Endothelial cell (in vitro differentiated cells): ENCODE measurements at regions not wholly inside any gene's neighbourhood (a gene's known extent, or its start where the extent isn't known, plus 50 kb on each side); places are given as distances from the start of the nearest gene placed in this dataset.
A peak's percentile ranks its signal among the peaks of the same experiment; 100 is the strongest.

Experiments used
- DNase-seq: peaks from one replicate; pipeline ENCODE4 v3.0.0; 2021; ENCODE audit warnings: low spot score
- H3K27ac Mint-ChIP-seq: one replicate; pipeline ENCODE4 v1.8.0; 2021; ENCODE audit warnings: mixed read lengths, inconsistent platforms; ENCODE audit not compliant: unreplicated experiment
- H3K27me3 Mint-ChIP-seq: one replicate; pipeline ENCODE4 v1.8.0; 2021; ENCODE audit warnings: mild to moderate bottlenecking, moderate library complexity, mixed read lengths, inconsistent platforms; ENCODE audit not compliant: unreplicated experiment
- H3K36me3 Mint-ChIP-seq: one replicate; pipeline ENCODE4 v1.8.0; 2021; ENCODE audit warnings: mild to moderate bottlenecking, low read depth, mixed read lengths, inconsistent platforms; ENCODE audit not compliant: unreplicated experiment
- H3K4me1 Mint-ChIP-seq: one replicate; pipeline ENCODE4 v1.8.0; 2021; ENCODE audit warnings: mild to moderate bottlenecking, mixed read lengths, inconsistent platforms; ENCODE audit not compliant: unreplicated experiment
- H3K4me3 Mint-ChIP-seq: one replicate; pipeline ENCODE4 v1.8.0; 2021; ENCODE audit warnings: mild to moderate bottlenecking, mixed read lengths, inconsistent platforms; ENCODE audit not compliant: unreplicated experiment
- H3K9me3 Mint-ChIP-seq: one replicate; pipeline ENCODE4 v1.8.0; 2021; ENCODE audit warnings: mixed read lengths, inconsistent platforms; ENCODE audit not compliant: unreplicated experiment
- TF ChIP-seq, protein P1 (sequence below): fragments of 200-600 bp; sonication (generic); IDR thresholded peaks from one replicate; pipeline ENCODE4 v1.5.0; 2021; ENCODE audit warnings: antibody characterized with exemption; ENCODE audit not compliant: unreplicated experiment

DNA sequence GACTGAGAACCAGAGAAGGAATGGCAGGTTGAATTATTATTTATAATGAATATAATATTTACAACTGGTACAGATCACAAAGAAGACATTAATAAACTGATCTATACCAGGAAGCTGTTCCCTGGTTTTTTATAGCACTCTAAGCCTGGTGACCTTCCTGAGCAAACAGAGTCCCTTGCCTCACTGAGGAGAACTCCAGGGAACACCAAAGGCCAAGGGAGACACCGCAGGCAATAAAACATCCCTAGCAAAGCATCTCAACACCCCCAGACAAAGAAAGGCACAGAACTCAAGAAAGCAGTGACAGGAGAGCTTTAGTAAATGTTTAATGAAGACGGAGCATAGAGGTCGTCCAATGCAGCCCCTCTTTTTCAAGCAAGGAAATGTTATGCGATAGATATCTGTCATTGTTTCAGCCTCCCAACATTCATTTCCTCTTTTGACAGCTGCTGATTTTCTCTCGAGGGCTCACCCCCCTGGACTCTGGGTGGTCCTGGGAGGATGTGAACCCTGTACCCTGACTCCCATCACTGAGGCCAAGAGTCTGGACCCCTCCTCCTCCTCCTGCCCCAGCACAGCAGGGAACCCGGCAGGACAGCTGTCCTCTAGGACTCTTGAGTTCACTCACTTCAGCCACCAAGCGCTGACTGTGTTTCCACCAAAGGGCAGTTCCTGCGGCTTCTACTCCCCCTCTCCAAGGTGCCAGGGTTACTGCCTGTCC, 342.5 kb upstream of the GATB start:
- no peaks in the 10 kb centered on the region for H3K9me3 Mint-ChIP-seq
- TF ChIP-seq, protein P1, sequence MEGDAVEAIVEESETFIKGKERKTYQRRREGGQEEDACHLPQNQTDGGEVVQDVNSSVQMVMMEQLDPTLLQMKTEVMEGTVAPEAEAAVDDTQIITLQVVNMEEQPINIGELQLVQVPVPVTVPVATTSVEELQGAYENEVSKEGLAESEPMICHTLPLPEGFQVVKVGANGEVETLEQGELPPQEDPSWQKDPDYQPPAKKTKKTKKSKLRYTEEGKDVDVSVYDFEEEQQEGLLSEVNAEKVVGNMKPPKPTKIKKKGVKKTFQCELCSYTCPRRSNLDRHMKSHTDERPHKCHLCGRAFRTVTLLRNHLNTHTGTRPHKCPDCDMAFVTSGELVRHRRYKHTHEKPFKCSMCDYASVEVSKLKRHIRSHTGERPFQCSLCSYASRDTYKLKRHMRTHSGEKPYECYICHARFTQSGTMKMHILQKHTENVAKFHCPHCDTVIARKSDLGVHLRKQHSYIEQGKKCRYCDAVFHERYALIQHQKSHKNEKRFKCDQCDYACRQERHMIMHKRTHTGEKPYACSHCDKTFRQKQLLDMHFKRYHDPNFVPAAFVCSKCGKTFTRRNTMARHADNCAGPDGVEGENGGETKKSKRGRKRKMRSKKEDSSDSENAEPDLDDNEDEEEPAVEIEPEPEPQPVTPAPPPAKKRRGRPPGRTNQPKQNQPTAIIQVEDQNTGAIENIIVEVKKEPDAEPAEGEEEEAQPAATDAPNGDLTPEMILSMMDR = no peak
- no peak for DNase-seq
- no peaks in the 10 kb centered on the region for H3K36me3 Mint-ChIP-seq
- peaks cover 40% of the 10 kb centered on the region for H3K4me1 Mint-ChIP-seq
- H3K27me3 Mint-ChIP-seq = peaks cover 9% of the 10 kb centered on the region
- H3K27ac Mint-ChIP-seq = no peak overlapping the region
- no peak overlapping the region for H3K4me3 Mint-ChIP-seq

DNA sequence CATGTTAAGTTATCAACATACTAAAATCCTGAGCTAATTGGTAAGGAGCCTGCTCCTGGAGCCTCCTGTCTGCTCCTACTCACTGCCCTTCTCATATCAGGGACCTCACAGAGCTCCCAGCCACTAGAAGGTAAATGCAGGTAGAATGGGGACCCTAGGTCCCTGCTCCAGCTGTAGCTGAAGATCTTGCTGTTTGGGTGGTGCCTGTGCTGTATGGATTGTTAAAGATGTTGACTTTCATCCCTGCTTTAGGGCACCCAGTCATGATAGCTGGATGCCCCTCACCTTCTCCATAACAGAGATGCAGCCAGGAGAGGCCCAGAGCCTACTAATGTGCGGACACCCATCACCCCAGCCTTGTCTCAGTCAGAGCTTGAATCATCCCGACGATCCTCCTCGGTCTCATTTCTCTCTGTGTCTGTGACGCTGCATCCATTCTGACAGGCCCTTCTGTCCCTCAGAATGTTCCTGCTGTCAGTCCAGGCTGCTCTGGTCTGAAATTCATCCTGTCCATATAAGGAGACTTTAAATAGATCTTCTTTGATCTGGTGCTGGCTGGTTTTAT, 341.7 kb upstream of the GATB start:
- Mint-ChIP-seq H3K9me3 (no peaks in the 10 kb centered on the region), H3K27me3 (peaks cover 8% of the 10 kb centered on the region), H3K27ac (no peak overlapping the region)

DNA sequence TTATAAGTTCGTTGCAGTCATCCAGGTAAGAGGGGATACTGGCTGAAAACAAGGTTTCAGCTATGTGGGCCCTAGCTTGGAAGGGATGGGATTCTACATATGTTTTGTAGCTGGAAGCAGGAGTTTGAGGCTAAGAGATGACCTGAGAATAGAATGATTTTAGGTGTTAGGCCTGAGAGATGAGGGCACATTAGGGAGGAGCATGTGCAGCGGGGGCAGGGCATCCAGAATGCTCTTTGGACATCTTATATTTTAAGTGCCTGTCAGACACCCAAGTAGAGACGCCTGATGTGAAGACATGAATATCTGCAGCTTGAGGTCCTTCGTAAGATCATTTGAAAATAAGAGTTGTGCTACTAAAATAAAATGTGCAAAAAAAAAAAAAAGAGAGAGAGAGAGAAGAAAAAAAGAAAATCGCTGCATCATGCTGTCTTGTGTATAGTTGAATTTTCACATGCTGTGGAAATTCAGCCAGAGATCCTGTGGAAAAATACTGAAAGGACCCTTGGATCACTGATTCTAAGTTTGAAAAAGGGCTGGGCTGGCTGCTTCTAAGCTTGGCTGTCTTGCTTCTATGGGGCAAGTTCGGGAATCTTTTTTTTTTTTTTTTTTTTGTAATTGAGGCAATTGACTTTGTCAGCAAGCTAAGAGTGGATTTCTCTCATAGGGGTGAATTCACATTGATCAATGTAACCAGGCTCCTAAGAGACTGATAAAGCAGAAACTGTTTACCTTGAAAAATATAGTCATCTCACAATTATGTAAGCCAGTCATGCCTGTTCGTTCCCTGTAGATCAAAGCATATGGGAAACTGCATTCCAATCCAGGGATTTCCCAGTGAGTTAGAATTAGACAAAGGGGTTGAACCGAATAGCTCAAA, 341.0 kb upstream of the GATB start:
- Mint-ChIP-seq H3K27ac (no peak overlapping the region), H3K4me3 (no peak overlapping the region), H3K36me3 (peaks cover 4% of the 10 kb centered on the region), H3K27me3 (peaks cover 7% of the 10 kb centered on the region), H3K4me1 (peaks cover 29% of the 10 kb centered on the region), H3K9me3 (no peaks in the 10 kb centered on the region)
- DNase-seq = no peak
- TF ChIP-seq, protein P1 = no peak

More for the DNA sequence above, 341.7 kb upstream of the GATB start:
- Mint-ChIP-seq H3K4me1 (peaks cover 33% of the 10 kb centered on the region), H3K36me3 (peaks cover 1% of the 10 kb centered on the region), H3K4me3 (no peak overlapping the region)
- no peak for DNase-seq
- TF ChIP-seq, protein P1 = no peak

DNA sequence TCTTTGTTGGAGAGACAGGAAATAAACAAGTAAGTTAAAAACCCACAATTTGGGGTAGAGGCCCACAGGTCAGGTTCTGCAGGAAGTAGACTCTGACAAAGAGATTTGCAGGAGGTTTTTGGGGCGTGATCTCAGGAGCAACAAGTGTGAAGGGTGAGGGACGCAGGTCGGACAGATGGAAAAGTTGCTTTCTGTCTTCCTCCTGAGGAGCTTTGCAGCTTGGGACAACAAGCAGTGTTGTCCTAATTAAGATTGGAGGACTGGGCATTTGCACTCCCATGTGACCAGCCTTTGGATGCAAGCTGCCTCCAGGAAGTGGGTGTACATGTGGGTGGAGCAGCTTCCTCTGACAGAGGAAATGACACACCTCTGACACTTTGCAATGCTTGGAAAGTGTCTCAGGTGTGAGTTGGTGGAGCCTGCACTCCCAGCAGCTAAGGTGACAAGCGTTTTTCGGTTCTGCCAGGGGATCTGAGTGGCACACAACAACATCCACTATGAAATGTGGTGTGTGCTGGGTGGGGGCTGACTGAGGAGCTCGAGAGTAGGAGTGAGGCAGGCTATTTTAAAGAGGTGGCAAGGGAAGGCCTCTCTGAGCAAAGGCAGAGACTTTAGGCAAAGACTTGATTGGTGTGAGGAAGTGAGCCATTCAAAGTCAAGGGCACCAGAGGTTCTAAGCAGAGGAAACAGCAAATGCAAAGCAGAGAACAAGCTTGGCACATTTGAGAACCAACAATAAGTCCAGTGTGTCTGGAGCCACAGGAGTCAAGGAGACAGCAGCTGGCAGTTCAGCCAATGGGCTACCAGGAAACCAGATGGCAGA, 339.8 kb upstream of the GATB start:
- H3K4me1 Mint-ChIP-seq = peaks cover 20% of the 10 kb centered on the region
- H3K36me3 Mint-ChIP-seq = peaks cover 4% of the 10 kb centered on the region
- no peaks in the 10 kb centered on the region for H3K9me3 Mint-ChIP-seq
- no peak for DNase-seq
- TF ChIP-seq, protein P1 = no peak
- H3K4me3 Mint-ChIP-seq = no peak overlapping the region
- peak overlapping the region; percentile 65 for H3K27ac Mint-ChIP-seq
- peaks cover 4% of the 10 kb centered on the region for H3K27me3 Mint-ChIP-seq
